ENCODE measurements at regions not wholly inside any gene's neighbourhood (a gene's known extent, or its start where the extent isn't known, plus 50 kb on each side); places are given as distances from the start of the nearest gene placed in this dataset.

DNA sequence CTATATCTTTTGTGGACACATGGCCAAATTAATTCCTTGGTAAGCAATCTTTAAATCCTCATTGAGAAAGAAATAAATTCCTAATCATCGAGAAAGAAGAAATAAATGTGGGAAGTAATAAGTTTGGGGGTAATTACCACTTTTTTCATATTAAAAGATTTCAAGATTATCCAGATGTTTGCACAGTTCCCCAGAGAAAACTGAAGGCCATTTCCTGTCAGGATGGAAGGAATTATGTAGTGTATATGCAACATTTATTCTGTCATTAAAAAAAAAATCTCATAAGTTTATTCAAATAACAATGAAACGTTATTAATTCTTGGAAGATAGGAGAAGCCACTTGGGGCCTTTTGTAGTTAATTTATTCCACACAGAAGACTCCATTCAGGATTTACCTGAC, 385.6 kb upstream of the NR3C2 start:
- Histone ChIP-seq H3K9me3 (ENCODE audit: low read length) (peaks cover 21% of the 10 kb centered on the region), H2AFZ (ENCODE audit: low read length) (no peak overlapping the region), H3K4me3 (replicated peaks in 1 of 3; ENCODE audit: insufficient read depth in 1 of 3, low read depth in 2 of 3, low read length in 3 of 3) (no peak overlapping the region), H3K27ac (ENCODE audit: extremely low read length, insufficient read depth, low read length) (no peak overlapping the region), H3K36me3 (replicated peaks in 1 of 2; ENCODE audit: control insufficient read depth in 1 of 2, insufficient read depth in 2 of 2, low read length in 2 of 2) (no peaks in the 10 kb centered on the region), H3K9ac (ENCODE audit: insufficient read depth, low read depth, low read length) (no peak overlapping the region), H3K4me1 (ENCODE audit: insufficient read depth, low read length) (no peaks in the 10 kb centered on the region), H3K79me2 (ENCODE audit: insufficient read depth, low read length) (no peaks in the 10 kb centered on the region), H4K20me1 (ENCODE audit: insufficient read depth, low read length) (no peaks in the 10 kb centered on the region), H3K27me3 (ENCODE audit: control insufficient read depth in 1 of 2, insufficient read depth in 2 of 2, low read length in 2 of 2) (no peaks in the 10 kb centered on the region), H3K4me2 (ENCODE audit: low read depth, low read length) (no peak overlapping the region)
- CTCF ChIA-PET (ENCODE audit: low intra/inter-chr PET ratio, low total read pairs) = no interaction called here
- DNase-seq (ENCODE audit: low spot score) (no peak), ATAC-seq (no peak), FAIRE-seq (no peak)
- intact Hi-C loops (cut with micrococcal nuclease; ENCODE audit: unreplicated experiment) (no loop called here), in situ Hi-C loops (cut with HindIII; ENCODE audit: extremely low pct_ligation_motif_present, low pct_unique_long_range_greater_than_20kb) (no loop called here)
- 1% methylated on average over 2 of the region's 2 CpGs for WGBS (ENCODE audit: low lambda C conversion rate)
- no TSS peak for BruUV-seq (replicated peaks)
- POLR2A ChIA-PET = no interaction called here
- TF ChIP-seq HOXA9 (CRISPR knock-in tag; IDR thresholded peaks at IDR 0.05; ENCODE audit: borderline replicate concordance) = no peak
- TF ChIP-seq HNRNPUL1 (IDR thresholded peaks at IDR 0.05; ENCODE audit: low read depth, low read length) = no peak

- Histone ChIP-seq H3K36me3 (replicated peaks in 1 of 2; ENCODE audit: control insufficient read depth in 1 of 2, insufficient read depth in 2 of 2, low read length in 2 of 2) (no peaks in the 10 kb centered on the region), H3K4me2 (ENCODE audit: low read depth, low read length) (no peak overlapping the region), H3K4me3 (replicated peaks in 1 of 3; ENCODE audit: insufficient read depth in 1 of 3, low read depth in 2 of 3, low read length in 3 of 3) (no peak overlapping the region), H3K4me1 (ENCODE audit: insufficient read depth, low read length) (no peaks in the 10 kb centered on the region), H2AFZ (ENCODE audit: low read length) (no peak overlapping the region), H3K9ac (ENCODE audit: insufficient read depth, low read depth, low read length) (no peak overlapping the region), H3K27me3 (ENCODE audit: control insufficient read depth in 1 of 2, insufficient read depth in 2 of 2, low read length in 2 of 2) (no peaks in the 10 kb centered on the region; a peak in 1 of 5 replicates), H3K27ac (ENCODE audit: extremely low read length, insufficient read depth, low read length) (no peak overlapping the region), H4K20me1 (ENCODE audit: insufficient read depth, low read length) (no peaks in the 10 kb centered on the region), H3K9me3 (ENCODE audit: low read length) (peaks cover 6% of the 10 kb centered on the region), H3K79me2 (ENCODE audit: insufficient read depth, low read length) (no peaks in the 10 kb centered on the region)
- ChIA-PET CTCF (ENCODE audit: low intra/inter-chr PET ratio, low total read pairs) (no interaction called here), POLR2A (no interaction called here)
- intact Hi-C loops (cut with micrococcal nuclease; ENCODE audit: unreplicated experiment) = no loop called here
- FAIRE-seq (no peak), DNase-seq (ENCODE audit: low spot score) (no peak), ATAC-seq (no peak)
- TF ChIP-seq ZNF354B (CRISPR knock-in tag; IDR thresholded peaks at IDR 0.05) (no peak), MTF1 (CRISPR knock-in tag; IDR thresholded peaks at IDR 0.05) (no peak), HDAC2 (CRISPR knock-in tag; IDR thresholded peaks at IDR 0.05) (no peak), ARHGAP35 (CRISPR knock-in tag; IDR thresholded peaks at IDR 0.05; ENCODE audit: borderline replicate concordance) (no peak), STAG1 (CRISPR knock-in tag; IDR thresholded peaks at IDR 0.05) (no peak), CCDC6 (CRISPR knock-in tag; IDR thresholded peaks at IDR 0.05) (no peak), NFE2 (CRISPR knock-in tag; IDR thresholded peaks at IDR 0.05) (no peak), REXO4 (CRISPR knock-in tag; IDR thresholded peaks at IDR 0.05; ENCODE audit: borderline replicate concordance) (no peak)
- TF ChIP-seq, protein P1, sequence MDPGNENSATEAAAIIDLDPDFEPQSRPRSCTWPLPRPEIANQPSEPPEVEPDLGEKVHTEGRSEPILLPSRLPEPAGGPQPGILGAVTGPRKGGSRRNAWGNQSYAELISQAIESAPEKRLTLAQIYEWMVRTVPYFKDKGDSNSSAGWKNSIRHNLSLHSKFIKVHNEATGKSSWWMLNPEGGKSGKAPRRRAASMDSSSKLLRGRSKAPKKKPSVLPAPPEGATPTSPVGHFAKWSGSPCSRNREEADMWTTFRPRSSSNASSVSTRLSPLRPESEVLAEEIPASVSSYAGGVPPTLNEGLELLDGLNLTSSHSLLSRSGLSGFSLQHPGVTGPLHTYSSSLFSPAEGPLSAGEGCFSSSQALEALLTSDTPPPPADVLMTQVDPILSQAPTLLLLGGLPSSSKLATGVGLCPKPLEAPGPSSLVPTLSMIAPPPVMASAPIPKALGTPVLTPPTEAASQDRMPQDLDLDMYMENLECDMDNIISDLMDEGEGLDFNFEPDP (CRISPR knock-in tag; conservative IDR thresholded peaks at IDR 0.05) = no peak
- no TSS peak for BruUV-seq (replicated peaks)
- in situ Hi-C loops (cut with HindIII; ENCODE audit: extremely low pct_ligation_motif_present, low pct_unique_long_range_greater_than_20kb) = no loop called here
- WGBS (ENCODE audit: low lambda C conversion rate) = 21% methylated on average over 2 of the region's 2 CpGs
These were observed 381.2 kb upstream of the NR3C2 start for GRCh38 chr4:148823419-148823769.

All from HepG2 (cell line).